Colonic mucosa (tissue), 4 donors: ENCODE measurements at regions not wholly inside any gene's neighbourhood (a gene's known extent, or its start where the extent isn't known, plus 50 kb on each side); places are given as distances from the start of the nearest gene placed in this dataset.

ENCODE experiments used
- DNase-seq: peaks from one replicate; pipeline ENCODE4 v3.0.0-alpha.2; 2020
- H3K27ac ChIP-seq: fragments of 200-600 bp; one replicate; pipeline ENCODE4 v1.8.0; 2021
- H3K27me3 ChIP-seq: fragments of 200-600 bp; one replicate; pipeline ENCODE4 v1.8.0; 2021
- H3K36me3 ChIP-seq: fragments of 200-600 bp; one replicate; pipeline ENCODE4 v1.8.0; 2021
- H3K4me1 ChIP-seq: fragments of 200-600 bp; one replicate; pipeline ENCODE4 v1.8.0; 2021; ENCODE audit warnings: mild to moderate bottlenecking
- H3K4me3 ChIP-seq: fragments of 200-600 bp; one replicate; pipeline ENCODE4 v1.8.0; 2021
- H3K9ac ChIP-seq, 2 donors: one replicate each; pipeline ENCODE4 v1.7.0; 2013; ENCODE audit warnings: control low read depth in 2 of 2, low read depth in 2 of 2, low read length in 2 of 2
- H3K9me3 ChIP-seq: fragments of 200-600 bp; one replicate; pipeline ENCODE4 v1.8.0; 2021
- CTCF ChIP-seq: fragments of 200-600 bp; IDR thresholded peaks from one replicate; pipeline ENCODE4 v1.8.0; 2022; ENCODE audit warnings: antibody characterized with exemption, mild to moderate bottlenecking
- intact Hi-C: fragments of 100-400 bp; cut with DNase I; formaldehyde crosslinking; loops from one replicate; pipeline ENCODE4 v1.14.1; 2022
- donor health status: healthy.
- donor health status: DM: no; HTN: no; CAD: no.
- donor health status: DM: no; HTN: no; CAD: no.

GRCh38 chr17:33642002-33642401, 348.9 kb upstream of the ASIC2 start:
- Histone ChIP-seq H3K9ac (no peak overlapping the region), H3K36me3 (no peaks in the 10 kb centered on the region), H3K27me3 (no peaks in the 10 kb centered on the region), H3K4me3 (no peak overlapping the region), H3K4me1 (no peaks in the 10 kb centered on the region), H3K27ac (no peak overlapping the region), H3K9me3 (no peaks in the 10 kb centered on the region)
- no peak for TF ChIP-seq CTCF
- DNase-seq, result no peak
- intact Hi-C loops, result no loop called here

GRCh38 chr17:33647956-33648355, 354.9 kb upstream of the ASIC2 start:
- Histone ChIP-seq H3K4me3 (no peak overlapping the region), H3K36me3 (no peaks in the 10 kb centered on the region), H3K4me1 (no peaks in the 10 kb centered on the region), H3K27me3 (no peaks in the 10 kb centered on the region), H3K27ac (no peak overlapping the region), H3K9me3 (no peaks in the 10 kb centered on the region), H3K9ac (no peak overlapping the region)
- TF ChIP-seq CTCF, result peak; percentile 18
- intact Hi-C loops, result no loop called here
- no peak for DNase-seq

- H3K4me1 ChIP-seq, result no peaks in the 10 kb centered on the region
- no peak overlapping the region for H3K4me3 ChIP-seq
- no peaks in the 10 kb centered on the region for H3K27me3 ChIP-seq
- no peaks in the 10 kb centered on the region for H3K9me3 ChIP-seq
- intact Hi-C loops, result no loop called here
- H3K27ac ChIP-seq, result no peak overlapping the region
- no peak for DNase-seq
- no peak overlapping the region for H3K9ac ChIP-seq
- no peaks in the 10 kb centered on the region for H3K36me3 ChIP-seq
- no peak for TF ChIP-seq CTCF
Measured at GRCh38 chr17:33650304-33650703, 357.2 kb upstream of the ASIC2 start.

- H3K4me3 ChIP-seq, result no peak overlapping the region
- no peaks in the 10 kb centered on the region for H3K4me1 ChIP-seq
- no peak overlapping the region for H3K9ac ChIP-seq
- no peaks in the 10 kb centered on the region for H3K9me3 ChIP-seq
- no peaks in the 10 kb centered on the region for H3K27me3 ChIP-seq
- DNase-seq, result no peak
- intact Hi-C loops, result no loop called here
- no peak overlapping the region for H3K27ac ChIP-seq
- TF ChIP-seq CTCF, result no peak
- no peaks in the 10 kb centered on the region for H3K36me3 ChIP-seq
Measured at GRCh38 chr17:33651686-33652085, 358.6 kb upstream of the ASIC2 start.

- no peak overlapping the region for H3K27ac ChIP-seq
- H3K27me3 ChIP-seq, result no peaks in the 10 kb centered on the region
- no peak for DNase-seq
- no peaks in the 10 kb centered on the region for H3K9me3 ChIP-seq
- H3K9ac ChIP-seq, result no peak overlapping the region
- H3K4me3 ChIP-seq, result no peak overlapping the region
- no peaks in the 10 kb centered on the region for H3K4me1 ChIP-seq
- H3K36me3 ChIP-seq, result no peaks in the 10 kb centered on the region
- intact Hi-C loops, result no loop called here
- TF ChIP-seq CTCF, result no peak
Measured at GRCh38 chr17:33652731-33653398, 359.8 kb upstream of the ASIC2 start.
